Type B pancreatic cell (in vitro differentiated cells): ENCODE measurements at regions not wholly inside any gene's neighbourhood (a gene's known extent, or its start where the extent isn't known, plus 50 kb on each side); places are given as distances from the start of the nearest gene placed in this dataset.

Experiments
- DNase-seq: peaks from one replicate; pipeline ENCODE4 v3.0.0; 2021; ENCODE audit warnings: mixed read lengths; ENCODE audit not compliant: unreplicated experiment; ENCODE audit errors: extremely low spot score
- H3K27ac Mint-ChIP-seq: 2 replicates; pipeline ENCODE4 v1.8.0; 2021; ENCODE audit warnings: mild to moderate bottlenecking, mixed read lengths
- H3K27me3 Mint-ChIP-seq: 2 replicates; pipeline ENCODE4 v1.8.0; 2021; ENCODE audit warnings: mixed read lengths
- H3K36me3 Mint-ChIP-seq: 2 replicates; pipeline ENCODE4 v1.8.0; 2021; ENCODE audit warnings: mixed read lengths
- H3K4me1 Mint-ChIP-seq: one replicate; pipeline ENCODE4 v1.8.0; 2021; ENCODE audit warnings: mixed read lengths; ENCODE audit not compliant: unreplicated experiment
- H3K4me3 Mint-ChIP-seq: 2 replicates; pipeline ENCODE4 v1.8.0; 2021; ENCODE audit warnings: mild to moderate bottlenecking, mixed read lengths
- H3K9me3 Mint-ChIP-seq: 2 replicates; pipeline ENCODE4 v1.8.0; 2021; ENCODE audit warnings: mixed read lengths
- CTCF ChIP-seq: fragments of 200-600 bp; sonication (generic); conservative IDR thresholded peaks from 2 replicates; pipeline ENCODE4 v1.5.0; 2021; ENCODE audit warnings: antibody characterized with exemption, mild to moderate bottlenecking

- peaks cover 21% of the 10 kb centered on the region for H3K9me3 Mint-ChIP-seq
- H3K27me3 Mint-ChIP-seq: no peaks in the 10 kb centered on the region
Measured at GRCh38 chr15:36282821-36283220, 296.6 kb upstream of the CDIN1 start.

GRCh38 chr15:36284911-36285310 lies 294.5 kb upstream of the CDIN1 start:
- H3K9me3 Mint-ChIP-seq: peaks cover 13% of the 10 kb centered on the region
- no peak for DNase-seq
- no peaks in the 10 kb centered on the region for H3K36me3 Mint-ChIP-seq
- no peaks in the 10 kb centered on the region for H3K4me1 Mint-ChIP-seq
- peaks cover 3% of the 10 kb centered on the region for H3K27me3 Mint-ChIP-seq
- TF ChIP-seq CTCF: no peak
- no peak overlapping the region for H3K4me3 Mint-ChIP-seq
- no peak overlapping the region for H3K27ac Mint-ChIP-seq

More at GRCh38 chr15:36282821-36283220, 296.6 kb upstream of the CDIN1 start:
- Mint-ChIP-seq H3K4me1 (no peaks in the 10 kb centered on the region), H3K27ac (no peak overlapping the region), H3K36me3 (peaks cover 3% of the 10 kb centered on the region), H3K4me3 (no peak overlapping the region)
- DNase-seq: no peak
- no peak for TF ChIP-seq CTCF

GRCh38 chr15:36291501-36291900 lies 287.9 kb upstream of the CDIN1 start:
- H3K4me1 Mint-ChIP-seq: peaks cover 7% of the 10 kb centered on the region
- peaks cover 19% of the 10 kb centered on the region for H3K27me3 Mint-ChIP-seq
- peaks cover 5% of the 10 kb centered on the region for H3K9me3 Mint-ChIP-seq
- no peak overlapping the region for H3K27ac Mint-ChIP-seq
- no peak for DNase-seq
- no peak for TF ChIP-seq CTCF
- no peaks in the 10 kb centered on the region for H3K36me3 Mint-ChIP-seq
- no peak overlapping the region for H3K4me3 Mint-ChIP-seq

- Mint-ChIP-seq H3K4me3 (no peak overlapping the region), H3K9me3 (no peaks in the 10 kb centered on the region)
- DNase-seq: no peak
Measured at GRCh38 chr15:36294359-36294758, 285.1 kb upstream of the CDIN1 start.

GRCh38 chr15:36301947-36302346 lies 277.5 kb upstream of the CDIN1 start:
- no peak for TF ChIP-seq CTCF
- Mint-ChIP-seq H3K4me1 (no peaks in the 10 kb centered on the region), H3K27me3 (peaks cover 15% of the 10 kb centered on the region), H3K27ac (no peak overlapping the region), H3K4me3 (no peak overlapping the region), H3K9me3 (no peaks in the 10 kb centered on the region), H3K36me3 (no peaks in the 10 kb centered on the region)
- no peak for DNase-seq

More at GRCh38 chr15:36294359-36294758, 285.1 kb upstream of the CDIN1 start:
- no peak for TF ChIP-seq CTCF
- H3K4me1 Mint-ChIP-seq: peaks cover 7% of the 10 kb centered on the region
- no peaks in the 10 kb centered on the region for H3K36me3 Mint-ChIP-seq
- peaks cover 23% of the 10 kb centered on the region for H3K27me3 Mint-ChIP-seq
- no peak overlapping the region for H3K27ac Mint-ChIP-seq

GRCh38 chr15:36313021-36313420 lies 266.4 kb upstream of the CDIN1 start:
- no peak for TF ChIP-seq CTCF
- H3K4me1 Mint-ChIP-seq: no peaks in the 10 kb centered on the region

More at GRCh38 chr15:36313021-36313420, 266.4 kb upstream of the CDIN1 start:
- no peak for DNase-seq
- no peaks in the 10 kb centered on the region for H3K27me3 Mint-ChIP-seq
- no peak overlapping the region for H3K4me3 Mint-ChIP-seq
- no peaks in the 10 kb centered on the region for H3K36me3 Mint-ChIP-seq
- no peak overlapping the region for H3K27ac Mint-ChIP-seq
- H3K9me3 Mint-ChIP-seq: peaks cover 16% of the 10 kb centered on the region
